GM23338 (cell line): ENCODE measurements at regions not wholly inside any gene's neighbourhood (a gene's known extent, or its start where the extent isn't known, plus 50 kb on each side); places are given as distances from the start of the nearest gene placed in this dataset.
A peak's percentile ranks its signal among the peaks of the same experiment; 100 is the strongest.

Experiments used
- ATAC-seq: fragments of 200-7000 bp; cut with Tn5 transposase; 3 replicates; pipeline ENCODE4 v1.9.1; 2020
- DNase-seq: peaks from one replicate; pipeline ENCODE4 v3.0.0-alpha.2; 2015; ENCODE audit warnings: low spot score
- H2AFZ ChIP-seq: fragments of 200-600 bp; sonication (generic); 2 replicates; pipeline ENCODE4 v1.8.0; 2016; ENCODE audit warnings: antibody characterized with exemption, mild to moderate bottlenecking, moderate library complexity
- H3F3A ChIP-seq: fragments of 200-600 bp; sonication (generic); replicated peaks from 2 replicates; pipeline ENCODE4 v1.8.0; 2017; ENCODE audit warnings: antibody characterized with exemption, mixed run types, low read depth
- H3K27ac ChIP-seq: fragments of 200-600 bp; sonication (generic); 2 replicates; pipeline ENCODE4 v1.6.1; 2016; ENCODE audit warnings: low read depth
- H3K27me3 ChIP-seq: fragments of 200-600 bp; sonication (generic); 2 replicates; pipeline ENCODE4 v1.8.0; 2016; ENCODE audit warnings: mild to moderate bottlenecking, mixed run types, moderate library complexity; ENCODE audit not compliant: insufficient read depth
- H3K36me3 ChIP-seq: fragments of 200-600 bp; sonication (generic); 2 replicates; pipeline ENCODE4 v1.8.0; 2016; ENCODE audit warnings: mild to moderate bottlenecking; ENCODE audit not compliant: insufficient read depth
- H3K4me1 ChIP-seq: fragments of 200-600 bp; sonication (generic); 2 replicates; pipeline ENCODE4 v1.8.0; 2016; ENCODE audit warnings: mild to moderate bottlenecking, moderate library complexity; ENCODE audit not compliant: insufficient read depth
- H3K4me2 ChIP-seq: fragments of 200-600 bp; sonication (generic); 2 replicates; pipeline ENCODE4 v1.7.1; 2017; ENCODE audit warnings: mixed run types
- H3K4me3 ChIP-seq: fragments of 200-600 bp; sonication (generic); 2 replicates; pipeline ENCODE4 v1.6.1; 2016; ENCODE audit warnings: mixed run types
- H3K79me2 ChIP-seq: fragments of 200-600 bp; sonication (generic); replicated peaks from 2 replicates; pipeline ENCODE4 v1.8.0; 2017; ENCODE audit warnings: mild to moderate bottlenecking; ENCODE audit not compliant: insufficient read depth
- H3K9me2 ChIP-seq: fragments of 200-600 bp; sonication (generic); 2 replicates; pipeline ENCODE4 v1.8.0; 2017; ENCODE audit not compliant: insufficient read depth
- H4K20me1 ChIP-seq: fragments of 200-600 bp; sonication (generic); replicated peaks from 2 replicates; pipeline ENCODE4 v1.8.0; 2017; ENCODE audit warnings: mild to moderate bottlenecking; ENCODE audit not compliant: insufficient read depth
- H3K27ac Mint-ChIP-seq: 2 replicates; pipeline ENCODE4 v1.8.0; 2020; ENCODE audit warnings: inconsistent platforms, mild to moderate bottlenecking, moderate library complexity, mixed read lengths
- H3K27me3 Mint-ChIP-seq: 3 replicates; pipeline ENCODE4 v1.8.0; 2022; ENCODE audit warnings: low read depth, mild to moderate bottlenecking, moderate library complexity, mixed read lengths, inconsistent platforms; ENCODE audit not compliant: insufficient read depth, poor library complexity
- H3K36me3 Mint-ChIP-seq: 3 replicates; pipeline ENCODE4 v1.8.0; 2021; ENCODE audit warnings: low read depth, mild to moderate bottlenecking, inconsistent platforms, moderate library complexity, mixed read lengths
- H3K4me1 Mint-ChIP-seq: 3 replicates; pipeline ENCODE4 v1.8.0; 2020; ENCODE audit warnings: mild to moderate bottlenecking, inconsistent platforms, mixed read lengths
- H3K4me3 Mint-ChIP-seq: 3 replicates; pipeline ENCODE4 v1.8.0; 2021; ENCODE audit warnings: moderate library complexity, mild to moderate bottlenecking, inconsistent platforms, mixed read lengths
- H3K9me3 Mint-ChIP-seq: 3 replicates; pipeline ENCODE4 v1.8.0; 2020; ENCODE audit warnings: moderate library complexity, mild to moderate bottlenecking, inconsistent platforms, mixed read lengths
- CREB1 ChIP-seq: fragments of 250-450 bp; sonication (Bioruptor Pico); IDR thresholded peaks from 2 replicates; pipeline ENCODE4 v1.5.0; 2020; ENCODE audit warnings: low read depth, mild to moderate bottlenecking, moderate library complexity
- ETS1 ChIP-seq: IDR thresholded peaks from 2 replicates; pipeline ENCODE4 v1.6.1; 2016; ENCODE audit warnings: antibody characterized with exemption
- EZH2 ChIP-seq: fragments of 200-600 bp; sonication (generic); IDR thresholded peaks from one replicate; pipeline ENCODE4 v1.8.0; 2017; ENCODE audit warnings: antibody characterized with exemption, mild to moderate bottlenecking, low read depth; ENCODE audit not compliant: unreplicated experiment
- EZH2phosphoT487 ChIP-seq: fragments of 200-600 bp; sonication (generic); IDR thresholded peaks from one replicate; pipeline ENCODE4 v1.8.1; 2018; ENCODE audit warnings: antibody characterized with exemption; ENCODE audit not compliant: unreplicated experiment
- NANOG ChIP-seq: IDR thresholded peaks from 2 replicates; pipeline ENCODE4 v1.6.1; 2016; ENCODE audit warnings: antibody characterized with exemption, borderline replicate concordance
- POLR2AphosphoS5 ChIP-seq: IDR thresholded peaks from 2 replicates; pipeline ENCODE4 v1.6.1; 2016; ENCODE audit warnings: antibody characterized with exemption, low read depth
- REST ChIP-seq: IDR thresholded peaks from one replicate; pipeline ENCODE4 v1.6.1; 2018; ENCODE audit warnings: antibody characterized with exemption; ENCODE audit not compliant: unreplicated experiment
- STAT1 ChIP-seq: IDR thresholded peaks from one replicate; pipeline ENCODE4 v1.6.1; 2016; ENCODE audit warnings: antibody characterized with exemption; ENCODE audit not compliant: unreplicated experiment
- ZNF331 ChIP-seq: fragments of 250-450 bp; sonication (Bioruptor Pico); IDR thresholded peaks from 2 replicates; pipeline ENCODE4 v1.5.0; 2020; ENCODE audit warnings: low read depth, mild to moderate bottlenecking, moderate library complexity
- ZNF462 ChIP-seq: fragments of 250-450 bp; sonication (Bioruptor Pico); IDR thresholded peaks from 2 replicates; pipeline ENCODE4 v1.5.0; 2020; ENCODE audit warnings: mild to moderate bottlenecking, moderate library complexity

- TF ChIP-seq ZNF462 (CRISPR knock-in tag), result no peak
- TF ChIP-seq ZNF331 (CRISPR knock-in tag), result no peak
- no peak for TF ChIP-seq NANOG
- TF ChIP-seq STAT1, result no peak
- no peak for TF ChIP-seq ETS1
These were observed 695.0 kb upstream of the MAP3K7 start (continued) for GRCh38 chr6:91281901-91282300.

DNA sequence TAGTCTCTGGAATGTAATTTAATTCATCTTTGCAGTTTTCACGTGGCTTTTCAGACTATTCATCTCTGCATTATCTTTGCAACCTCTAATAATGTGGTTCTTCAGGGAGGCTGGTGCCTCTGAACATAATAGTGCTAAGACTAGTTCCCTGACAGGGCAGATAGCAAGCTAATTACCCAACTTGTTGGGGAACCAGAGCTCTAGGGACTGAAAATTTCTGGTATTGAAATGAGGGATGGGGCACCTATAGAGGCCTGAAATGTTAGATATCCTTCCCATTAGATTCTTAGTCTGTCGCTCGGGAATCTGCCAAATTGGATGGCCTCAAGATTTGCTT is 693.6 kb upstream of the MAP3K7 start:
- H3K9me3 Mint-ChIP-seq, result no peaks in the 10 kb centered on the region
- no peaks in the 10 kb centered on the region for H3K36me3 ChIP-seq
- no peak overlapping the region for H3K27ac ChIP-seq
- no peaks in the 10 kb centered on the region for H4K20me1 ChIP-seq
- DNase-seq (no peak), ATAC-seq (peak; percentile 28)
- no peaks in the 10 kb centered on the region for H3F3A ChIP-seq
- H3K4me2 ChIP-seq, result peak overlapping the region; percentile 63
- no peak overlapping the region for H3K27ac Mint-ChIP-seq
- H3K27me3 ChIP-seq, result peaks cover 16% of the 10 kb centered on the region; the same call in 1 of the 2 replicates
- H3K4me3 ChIP-seq, result 0 out of 2 replicates have a peak overlapping the region, but pooled peaks have one; percentile 12
- no peaks in the 10 kb centered on the region for H3K36me3 Mint-ChIP-seq
- peaks cover 28% of the 10 kb centered on the region for H3K4me1 Mint-ChIP-seq
- peaks cover 2% of the 10 kb centered on the region for H3K27me3 Mint-ChIP-seq
- H3K4me1 ChIP-seq, result peaks cover 25% of the 10 kb centered on the region
- H3K4me3 Mint-ChIP-seq, result no peak overlapping the region
- no peaks in the 10 kb centered on the region for H3K9me2 ChIP-seq
- no peak overlapping the region for H2AFZ ChIP-seq
- no peaks in the 10 kb centered on the region for H3K79me2 ChIP-seq
- TF ChIP-seq STAT1, result no peak
- TF ChIP-seq POLR2AphosphoS5, result no peak
- no peak for TF ChIP-seq REST
- TF ChIP-seq EZH2, result no peak
- TF ChIP-seq EZH2phosphoT487, result no peak
- TF ChIP-seq CREB1, result no peak
- no peak for TF ChIP-seq ETS1
